Stomach (tissue), 8 donors: ENCODE measurements at regions not wholly inside any gene's neighbourhood (a gene's known extent, or its start where the extent isn't known, plus 50 kb on each side); places are given as distances from the start of the nearest gene placed in this dataset.
"Not testable (repeated sequence)": the region's sequence is repeated elsewhere in the genome, so short reads cannot be mapped to it uniquely, and the experiment has no call there.

Experiments used
- DNase-seq, 2 donors: peaks; one replicate each; pipeline versions ENCODE4 v3.0.0 to v3.0.0-alpha.2; 2013 to 2019
- H3K27ac ChIP-seq, 5 donors: fragments of 200-600 bp in 4 of 5; sonication (generic) in 4 of 5; one replicate each; pipeline ENCODE4 v1.5.1; 2013 to 2019; ENCODE audit warnings: mild to moderate bottlenecking in 1 of 5, moderate library complexity in 1 of 5
- H3K27me3 ChIP-seq, 3 donors: fragments of 200-600 bp; sonication (generic); one replicate each; pipeline ENCODE4 v1.5.1; 2017 to 2019; ENCODE audit warnings: mixed run types in 1 of 3
- H3K36me3 ChIP-seq, 4 donors: fragments of 200-600 bp; sonication (generic); 1 replicate in 3 of 4; 2 replicates in 1 of 4; pipeline ENCODE4 v1.5.1; 2016 to 2019
- H3K4me1 ChIP-seq, 4 donors: fragments of 200-600 bp; sonication (generic); one replicate each; pipeline ENCODE4 v1.5.1; 2016 to 2019
- H3K4me3 ChIP-seq, 4 donors: fragments of 200-600 bp; sonication (generic) in 3 of 4; one replicate each; pipeline ENCODE4 v1.5.1; 2016 to 2019; ENCODE audit warnings: mild to moderate bottlenecking in 1 of 4
- H3K9me3 ChIP-seq, 4 donors: fragments of 200-600 bp; sonication (generic); one replicate each; pipeline ENCODE4 v1.5.1; 2016 to 2019
- CTCF ChIP-seq, 7 experiments: fragments of 450-650 bp in 4 of 7; fragments of 200-600 bp in 3 of 7; sonication (generic) in 3 of 7; IDR thresholded peaks; one replicate each; pipeline ENCODE4 v1.5.1; 2016 to 2019; ENCODE audit warnings: antibody characterized with exemption in 7 of 7, control low read depth in 2 of 7, mild to moderate bottlenecking in 1 of 7
- EP300 ChIP-seq: sonication (generic); formaldehyde crosslinking; IDR thresholded peaks from one replicate; pipeline ENCODE4 v1.6.1; 2017; ENCODE audit warnings: antibody characterized with exemption
- POLR2A ChIP-seq, 4 donors: fragments of 450-650 bp; IDR thresholded peaks; one replicate each; pipeline ENCODE4 v1.6.1; 2016; ENCODE audit warnings: antibody characterized with exemption in 4 of 4, control low read depth in 2 of 4, mild to moderate bottlenecking in 1 of 4, moderate library complexity in 1 of 4
- POLR2AphosphoS5 ChIP-seq, 3 donors: sonication (generic); formaldehyde crosslinking; IDR thresholded peaks; one replicate each; pipeline ENCODE4 v1.6.1; 2016; ENCODE audit warnings: antibody characterized with exemption in 3 of 3
- WGBS, 5 donors: extraction: QIAGEN DNeasy Blood & Tissue Kit in 3 of 5; methylation state at CpG; one replicate each; pipeline versions ENCODE4 v1.1.5 to v1.1.7; 2013 to 2018; 5-methylcytosine and 5-hydroxymethylcytosine counted together
- intact Hi-C: fragments of 100-400 bp; cut with DNase I; formaldehyde crosslinking; loops from one replicate; pipeline ENCODE4 v1.15.1; 2023; ENCODE audit warnings: low total_unique reads
- donor health status: healthy with polysubstance abuse.
- donor health status: Bipolar disorder and iron deficiency.
- donor health status: healthy.

DNA sequence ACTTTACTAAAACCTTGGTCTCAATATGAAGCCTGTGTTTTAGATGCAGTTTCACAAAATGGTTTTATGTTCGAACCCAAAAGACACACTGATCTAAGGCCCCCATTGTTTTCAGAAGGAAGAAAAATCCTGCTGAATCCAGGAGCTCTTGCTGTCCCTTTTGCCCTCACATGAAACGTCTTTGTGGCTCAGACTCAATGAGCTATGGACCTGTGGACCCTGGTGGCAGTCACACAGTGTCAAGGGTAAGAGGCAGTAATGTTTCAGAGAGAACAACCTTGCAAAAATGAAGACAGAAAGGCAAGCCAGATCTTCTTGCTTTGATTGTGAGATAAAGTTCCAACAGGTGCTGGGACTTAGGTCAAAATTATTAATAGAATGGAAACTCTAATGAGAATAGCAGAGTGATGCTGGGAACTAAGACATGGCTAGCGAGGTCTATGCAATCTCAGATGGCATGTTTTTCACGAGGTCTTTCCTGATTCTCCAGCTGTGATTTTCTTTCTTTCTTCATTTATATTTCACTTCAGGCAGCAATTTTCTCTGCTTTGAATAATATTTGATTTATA is 164.9 kb upstream of the SLC38A2 start:
- intact Hi-C loops: no loop called here
- H3K27ac ChIP-seq: no peak overlapping the region
- no peak for TF ChIP-seq POLR2AphosphoS5 (IDR thresholded peaks at IDR 0.05)
- no peak for TF ChIP-seq CTCF (IDR thresholded peaks at IDR 0.05)
- TF ChIP-seq POLR2A (IDR thresholded peaks at IDR 0.05): no peak
- no peak for TF ChIP-seq EP300
- H3K4me3 ChIP-seq: no peak overlapping the region
- no peaks in the 10 kb centered on the region for H3K27me3 ChIP-seq
- no peaks in the 10 kb centered on the region for H3K9me3 ChIP-seq
- DNase-seq: no peak
- no peaks in the 10 kb centered on the region for H3K36me3 ChIP-seq
- 84 to 91% (median 88%) methylated on average over 4 of the region's 4 CpGs for WGBS, 5 donors
- H3K4me1 ChIP-seq: no peaks in the 10 kb centered on the region

GRCh38 chr12:46536316-46536715 is 163.7 kb upstream of the SLC38A2 start:
- H3K9me3 ChIP-seq, H3K27ac ChIP-seq, intact Hi-C loops, DNase-seq, H3K27me3 ChIP-seq, H3K36me3 ChIP-seq, H3K4me3 ChIP-seq, H3K4me1 ChIP-seq: not testable (repeated sequence)
- 82 to 95% (median 91%) methylated on average over 3 of the region's 3 CpGs for WGBS, 5 donors

DNA sequence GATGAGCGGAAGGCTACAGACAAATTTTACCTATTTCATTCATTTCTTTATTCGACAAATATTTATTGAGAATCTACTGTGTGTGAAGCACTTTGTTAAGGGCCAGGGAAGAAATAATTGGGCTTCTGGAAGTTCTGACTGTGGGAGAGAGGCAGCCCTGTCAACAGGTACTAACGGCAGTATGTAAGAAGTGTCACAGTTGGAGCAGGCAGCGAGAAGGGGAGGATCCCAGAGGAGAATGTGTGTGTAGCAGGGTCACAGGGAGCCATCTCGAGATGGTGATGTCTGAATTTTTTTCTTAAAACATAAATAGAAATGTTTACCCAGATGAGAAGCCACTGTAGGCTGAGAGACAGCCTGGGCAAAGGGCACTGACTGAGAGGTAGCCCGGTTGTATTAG is 163.3 kb upstream of the SLC38A2 start:
- intact Hi-C loops: no loop called here
- no peak for TF ChIP-seq CTCF (IDR thresholded peaks at IDR 0.05)
- TF ChIP-seq EP300: no peak
- no peak for TF ChIP-seq POLR2AphosphoS5 (IDR thresholded peaks at IDR 0.05)
- no peak for TF ChIP-seq POLR2A (IDR thresholded peaks at IDR 0.05)
- no peak overlapping the region for H3K4me3 ChIP-seq
- no peak overlapping the region for H3K27ac ChIP-seq
- peaks cover 0 to 12% (median 0%) of the 10 kb centered on the region in 4 donors for H3K9me3 ChIP-seq
- WGBS, 5 donors: 89 to 94% (median 91%) methylated on average over 6 of the region's 6 CpGs
- H3K4me1 ChIP-seq: no peaks in the 10 kb centered on the region
- DNase-seq: no peak
- H3K27me3 ChIP-seq: no peaks in the 10 kb centered on the region
- H3K36me3 ChIP-seq: no peaks in the 10 kb centered on the region

- no peak overlapping the region for H3K4me3 ChIP-seq
- WGBS, 5 donors: 43 to 69% (median 60%) methylated on average over 3 of the region's 3 CpGs
- intact Hi-C loops: no loop called here
- TF ChIP-seq CTCF (IDR thresholded peaks at IDR 0.05): no peak
- TF ChIP-seq POLR2A (IDR thresholded peaks at IDR 0.05): no peak
- no peak for TF ChIP-seq EP300
- no peak for TF ChIP-seq POLR2AphosphoS5 (IDR thresholded peaks at IDR 0.05)
- no peak overlapping the region for H3K27ac ChIP-seq
- H3K4me1 ChIP-seq: no peaks in the 10 kb centered on the region
- H3K36me3 ChIP-seq: no peaks in the 10 kb centered on the region
- no peak for DNase-seq
- H3K27me3 ChIP-seq: no peaks in the 10 kb centered on the region
- H3K9me3 ChIP-seq: peaks cover 0 to 12% (median 0%) of the 10 kb centered on the region in 4 donors
Observed at GRCh38 chr12:46535376-46535775, 162.8 kb upstream of the SLC38A2 start.

DNA sequence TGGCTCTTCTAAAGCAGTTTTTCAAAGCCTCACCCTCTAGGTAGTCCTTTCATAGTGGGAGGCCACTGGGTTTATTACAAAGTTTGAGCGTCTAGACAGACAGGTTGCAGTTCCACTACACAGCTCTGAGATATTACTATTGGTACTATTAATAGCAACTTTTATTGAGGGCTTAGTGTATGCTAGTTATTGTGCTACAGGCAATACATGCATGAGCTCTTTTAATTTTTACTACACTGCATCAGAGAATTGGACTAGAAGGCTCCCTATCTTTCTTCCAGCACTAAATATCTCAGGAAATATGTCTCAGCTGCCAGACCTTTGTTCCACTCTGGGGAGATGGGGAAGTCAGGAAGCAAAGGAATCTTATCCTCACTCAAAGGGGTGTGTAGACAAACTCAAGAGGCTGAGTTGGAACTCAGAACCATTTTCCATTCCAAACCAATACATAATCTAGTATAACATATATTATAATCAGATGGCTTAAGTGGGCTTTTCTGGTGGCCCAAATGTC is 161.8 kb upstream of the SLC38A2 start:
- intact Hi-C loops: no loop called here
- DNase-seq: peak in 1 of 2 donors; percentile 69
- H3K4me3 ChIP-seq: no peak overlapping the region
- H3K4me1 ChIP-seq: no peaks in the 10 kb centered on the region
- H3K27me3 ChIP-seq: no peaks in the 10 kb centered on the region
- TF ChIP-seq POLR2AphosphoS5 (IDR thresholded peaks at IDR 0.05) (no peak), POLR2A (IDR thresholded peaks at IDR 0.05) (no peak), EP300 (no peak), CTCF (IDR thresholded peaks at IDR 0.05) (no peak)
- no peaks in the 10 kb centered on the region for H3K36me3 ChIP-seq
- WGBS, 5 donors: 72 to 91% (median 80%) methylated on average over 1 of the region's 1 CpG
- H3K9me3 ChIP-seq: peaks cover 0 to 12% (median 0%) of the 10 kb centered on the region in 4 donors
- H3K27ac ChIP-seq: no peak overlapping the region
